Progenitor cell of endocrine pancreas (in vitro differentiated cells): ENCODE measurements at regions not wholly inside any gene's neighbourhood (a gene's known extent, or its start where the extent isn't known, plus 50 kb on each side); places are given as distances from the start of the nearest gene placed in this dataset.
"Not testable (repeated sequence)": the region's sequence is repeated elsewhere in the genome, so short reads cannot be mapped to it uniquely, and the experiment has no call there.

Experiments used
- DNase-seq: peaks from one replicate; pipeline ENCODE4 v3.0.0; 2021; ENCODE audit warnings: low spot score; ENCODE audit not compliant: unreplicated experiment
- H3K27ac Mint-ChIP-seq: 2 replicates; pipeline ENCODE4 v1.8.0; 2021; ENCODE audit warnings: mild to moderate bottlenecking, moderate library complexity, mixed read lengths
- H3K27me3 Mint-ChIP-seq: 2 replicates; pipeline ENCODE4 v1.8.0; 2021; ENCODE audit warnings: mixed read lengths
- H3K36me3 Mint-ChIP-seq: 2 replicates; pipeline ENCODE4 v1.8.0; 2022; ENCODE audit warnings: mixed read lengths; ENCODE audit not compliant: insufficient read depth
- H3K4me1 Mint-ChIP-seq: 2 replicates; pipeline ENCODE4 v1.8.0; 2021; ENCODE audit warnings: low read depth, mixed read lengths
- H3K4me3 Mint-ChIP-seq: 2 replicates; pipeline ENCODE4 v1.8.0; 2021; ENCODE audit warnings: low read depth, mild to moderate bottlenecking, moderate library complexity, mixed read lengths
- H3K9me3 Mint-ChIP-seq: 2 replicates; pipeline ENCODE4 v1.8.0; 2021; ENCODE audit warnings: low read depth, mixed read lengths
- TF ChIP-seq, protein P1 (sequence below): fragments of 200-600 bp; sonication (generic); IDR thresholded peaks from one replicate; pipeline ENCODE4 v1.5.0; 2021; ENCODE audit warnings: antibody characterized with exemption, mild to moderate bottlenecking; ENCODE audit not compliant: unreplicated experiment

DNA sequence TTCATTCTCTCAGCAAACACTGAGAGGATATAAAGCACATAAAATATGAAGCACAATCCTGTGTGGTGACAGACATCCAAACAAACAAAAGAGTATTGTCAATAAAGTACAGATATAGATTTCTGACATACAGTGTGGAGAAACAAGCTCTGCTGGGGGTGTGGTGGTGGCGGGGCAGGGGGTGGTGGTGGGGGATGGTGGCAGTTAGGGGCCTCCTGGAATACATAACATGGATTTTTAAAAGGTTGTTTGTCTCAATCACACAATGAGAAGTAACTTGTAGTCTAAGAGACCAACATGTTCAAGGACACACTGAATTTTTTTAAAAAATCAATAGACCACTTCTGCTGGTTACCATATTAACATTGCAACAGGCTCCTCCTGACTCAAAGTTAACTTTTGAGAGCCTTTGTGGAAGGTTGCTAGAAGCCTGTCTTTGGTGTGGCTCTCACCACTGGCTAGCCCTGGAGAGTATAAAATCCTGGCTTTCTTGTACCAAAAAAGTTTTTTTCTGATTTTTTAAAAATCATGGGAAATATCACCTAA, 1197.4 kb downstream of the SUCLG1 start:
- no peak overlapping the region for H3K4me3 Mint-ChIP-seq
- H3K27ac Mint-ChIP-seq: no peak overlapping the region
- H3K27me3 Mint-ChIP-seq: no peaks in the 10 kb centered on the region
- H3K9me3 Mint-ChIP-seq: peaks cover 10% of the 10 kb centered on the region
- peaks cover 17% of the 10 kb centered on the region for H3K4me1 Mint-ChIP-seq
- H3K36me3 Mint-ChIP-seq: no peaks in the 10 kb centered on the region
- TF ChIP-seq, protein P1, sequence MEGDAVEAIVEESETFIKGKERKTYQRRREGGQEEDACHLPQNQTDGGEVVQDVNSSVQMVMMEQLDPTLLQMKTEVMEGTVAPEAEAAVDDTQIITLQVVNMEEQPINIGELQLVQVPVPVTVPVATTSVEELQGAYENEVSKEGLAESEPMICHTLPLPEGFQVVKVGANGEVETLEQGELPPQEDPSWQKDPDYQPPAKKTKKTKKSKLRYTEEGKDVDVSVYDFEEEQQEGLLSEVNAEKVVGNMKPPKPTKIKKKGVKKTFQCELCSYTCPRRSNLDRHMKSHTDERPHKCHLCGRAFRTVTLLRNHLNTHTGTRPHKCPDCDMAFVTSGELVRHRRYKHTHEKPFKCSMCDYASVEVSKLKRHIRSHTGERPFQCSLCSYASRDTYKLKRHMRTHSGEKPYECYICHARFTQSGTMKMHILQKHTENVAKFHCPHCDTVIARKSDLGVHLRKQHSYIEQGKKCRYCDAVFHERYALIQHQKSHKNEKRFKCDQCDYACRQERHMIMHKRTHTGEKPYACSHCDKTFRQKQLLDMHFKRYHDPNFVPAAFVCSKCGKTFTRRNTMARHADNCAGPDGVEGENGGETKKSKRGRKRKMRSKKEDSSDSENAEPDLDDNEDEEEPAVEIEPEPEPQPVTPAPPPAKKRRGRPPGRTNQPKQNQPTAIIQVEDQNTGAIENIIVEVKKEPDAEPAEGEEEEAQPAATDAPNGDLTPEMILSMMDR: no peak
- DNase-seq: no peak

DNA sequence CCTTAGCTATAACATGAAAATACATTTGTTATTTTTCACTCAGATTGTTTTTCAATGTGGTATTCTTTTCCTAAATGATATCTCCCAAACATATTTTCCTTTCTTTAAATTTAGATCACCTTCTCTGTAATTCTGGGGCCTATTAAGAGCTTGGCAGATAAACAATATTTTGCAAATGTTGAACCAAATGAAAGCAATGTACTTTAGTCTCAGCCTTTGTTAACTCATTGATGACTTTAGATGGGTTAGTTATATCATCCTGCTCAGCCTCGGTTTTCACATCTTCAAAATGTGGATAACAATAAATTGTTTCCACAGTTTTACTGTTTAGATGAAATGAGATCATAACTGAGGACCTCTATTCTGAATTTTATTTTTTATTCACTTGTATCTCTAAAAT, 1205.2 kb downstream of the SUCLG1 start:
- Mint-ChIP-seq H3K27me3 (peaks cover 2% of the 10 kb centered on the region), H3K9me3 (peaks cover 3% of the 10 kb centered on the region), H3K27ac (no peak overlapping the region), H3K36me3 (no peaks in the 10 kb centered on the region), H3K4me1 (peaks cover 1% of the 10 kb centered on the region), H3K4me3 (no peak overlapping the region)
- DNase-seq: no peak
- TF ChIP-seq, protein P1: no peak

DNA sequence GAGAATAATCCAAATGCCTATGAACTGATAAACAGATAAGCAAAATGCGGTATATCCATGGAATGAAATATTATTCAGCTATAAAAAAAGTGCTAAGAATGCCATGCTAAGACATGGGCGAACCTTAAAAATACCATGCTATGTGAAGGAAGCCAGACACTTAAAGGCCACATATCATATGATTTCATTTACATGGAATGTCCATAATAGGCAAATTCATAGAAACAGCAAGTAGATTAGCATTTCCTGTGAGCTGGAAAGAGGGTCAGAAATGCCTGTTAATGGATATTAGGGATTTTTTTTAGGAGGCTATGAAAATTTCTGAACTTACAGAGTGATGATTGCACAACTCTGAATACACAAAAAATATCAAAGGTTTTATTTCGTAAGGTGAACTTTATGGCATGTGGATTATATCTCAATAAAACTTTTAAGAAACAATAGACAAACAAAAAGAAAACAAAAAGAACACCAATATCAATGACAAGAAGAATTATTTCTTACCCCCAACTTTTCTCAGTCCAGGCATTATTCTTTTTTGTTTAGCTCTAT, 1207.7 kb downstream of the SUCLG1 start:
- TF ChIP-seq, protein P1: no peak
- peaks cover 2% of the 10 kb centered on the region for H3K27me3 Mint-ChIP-seq
- H3K27ac Mint-ChIP-seq: no peak overlapping the region
- H3K4me3 Mint-ChIP-seq: no peak overlapping the region
- no peak for DNase-seq
- peaks cover 1% of the 10 kb centered on the region for H3K4me1 Mint-ChIP-seq
- H3K36me3 Mint-ChIP-seq: no peaks in the 10 kb centered on the region
- peaks cover 13% of the 10 kb centered on the region for H3K9me3 Mint-ChIP-seq

DNA sequence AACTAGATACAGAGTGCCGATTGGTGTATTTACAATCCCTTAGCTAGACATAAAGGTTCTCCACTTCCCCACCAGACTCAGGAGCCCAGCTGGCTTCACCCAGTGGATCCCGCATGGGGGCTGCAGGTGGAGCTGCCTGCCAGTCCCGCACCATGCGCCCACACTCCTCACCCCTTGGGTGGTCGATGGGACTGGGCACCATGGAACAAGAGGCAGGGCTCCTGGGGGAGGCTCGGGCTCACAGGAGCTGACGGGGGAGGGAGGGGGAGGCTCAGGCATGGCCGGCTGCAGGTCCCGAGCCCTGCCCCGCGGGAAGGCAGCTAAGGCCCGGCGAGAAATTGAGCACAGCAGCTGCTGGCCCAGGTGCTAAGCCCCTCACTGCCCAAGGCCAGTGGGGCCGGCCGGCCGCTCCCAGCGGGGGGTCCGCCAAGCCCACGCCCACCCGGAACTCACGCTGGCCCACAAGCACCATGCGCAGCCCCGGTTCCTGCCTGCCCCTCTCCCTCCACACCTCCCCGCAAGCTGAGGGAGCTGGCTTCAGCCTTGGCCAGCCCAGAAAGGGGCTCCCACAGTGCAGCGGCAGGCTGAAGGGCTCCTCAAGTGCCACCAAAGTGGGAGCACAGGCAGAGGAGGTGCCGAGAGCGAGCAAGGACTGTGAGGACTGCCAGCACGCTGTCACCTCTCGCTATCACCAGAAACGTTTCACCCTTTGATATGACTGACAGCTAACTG, 1213.1 kb downstream of the SUCLG1 start:
- not testable (repeated sequence) for H3K36me3 Mint-ChIP-seq, H3K4me3 Mint-ChIP-seq, H3K4me1 Mint-ChIP-seq, H3K27ac Mint-ChIP-seq, H3K27me3 Mint-ChIP-seq, DNase-seq
- H3K9me3 Mint-ChIP-seq: peaks cover 15% of the 10 kb centered on the region

DNA sequence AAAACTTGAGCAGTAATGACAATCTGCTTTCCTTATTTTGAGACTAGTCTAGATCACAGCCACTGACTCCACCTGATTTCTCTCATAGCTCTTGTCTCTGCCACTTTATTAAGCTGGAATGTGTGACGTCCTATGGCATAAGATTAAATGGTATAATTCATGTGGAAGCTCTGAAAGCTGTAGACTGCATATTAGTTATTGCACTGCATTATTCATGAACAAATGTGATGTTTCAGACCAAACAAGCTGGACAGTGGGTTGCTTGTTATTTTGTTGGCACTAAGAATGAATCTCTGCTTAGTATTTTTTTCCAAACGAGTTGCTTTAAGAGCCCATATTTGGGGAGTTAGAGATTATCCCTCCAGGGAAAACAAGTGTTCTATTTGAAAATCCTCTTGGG, 1218.5 kb downstream of the SUCLG1 start:
- DNase-seq: no peak
- Mint-ChIP-seq H3K9me3 (peaks cover 4% of the 10 kb centered on the region), H3K4me3 (no peak overlapping the region), H3K27ac (no peak overlapping the region), H3K27me3 (no peaks in the 10 kb centered on the region), H3K4me1 (no peaks in the 10 kb centered on the region), H3K36me3 (no peaks in the 10 kb centered on the region)
- TF ChIP-seq, protein P1: no peak

DNA sequence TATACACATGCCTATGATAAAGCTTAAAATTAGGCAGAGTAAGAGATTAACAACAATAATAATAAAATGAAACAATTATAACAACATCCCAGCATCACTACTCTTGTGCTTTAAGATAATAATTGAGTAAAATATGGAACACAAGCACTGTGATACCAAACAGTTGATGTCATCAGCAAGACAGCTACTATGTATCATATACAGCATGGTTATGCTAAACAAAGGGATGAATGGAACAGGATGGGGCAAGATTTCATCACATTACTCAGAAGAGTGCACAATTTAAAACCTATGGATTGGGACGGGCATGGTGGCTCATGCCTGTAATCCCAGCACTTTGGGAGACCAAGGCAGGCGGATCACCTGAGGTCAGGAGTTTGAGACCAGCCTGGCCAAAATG, 1221.0 kb downstream of the SUCLG1 start:
- TF ChIP-seq, protein P1: no peak
- Mint-ChIP-seq H3K4me1 (no peaks in the 10 kb centered on the region), H3K9me3 (no peaks in the 10 kb centered on the region), H3K36me3 (no peaks in the 10 kb centered on the region), H3K4me3 (no peak overlapping the region), H3K27ac (no peak overlapping the region), H3K27me3 (no peaks in the 10 kb centered on the region)
- no peak for DNase-seq
